Sigmoid colon (tissue), 4 donors: ENCODE measurements at regions not wholly inside any gene's neighbourhood (a gene's known extent, or its start where the extent isn't known, plus 50 kb on each side); places are given as distances from the start of the nearest gene placed in this dataset.

ENCODE experiments used
- EP300 ChIP-seq, 4 donors: sonication (generic); formaldehyde crosslinking; IDR thresholded peaks; one replicate each; pipeline ENCODE4 v1.6.1; 2017; ENCODE audit warnings: antibody characterized with exemption in 4 of 4
- POLR2A ChIP-seq, 2 donors: fragments of 450-650 bp; IDR thresholded peaks; one replicate each; pipeline ENCODE4 v1.6.1; 2016; ENCODE audit warnings: antibody characterized with exemption in 2 of 2, mild to moderate bottlenecking in 2 of 2, moderate library complexity in 2 of 2
- POLR2AphosphoS5 ChIP-seq, 4 donors: sonication (generic); formaldehyde crosslinking; IDR thresholded peaks; one replicate each; pipeline ENCODE4 v1.6.1; 2017; ENCODE audit warnings: antibody characterized with exemption in 4 of 4
- TF ChIP-seq, protein P1 (sequence below), 4 experiments: fragments of 450-650 bp in 3 of 4; fragments of 200-600 bp in 1 of 4; IDR thresholded peaks; one replicate each; pipeline ENCODE4 v1.5.1; 2016 to 2019; ENCODE audit warnings: antibody characterized with exemption in 4 of 4, mild to moderate bottlenecking in 3 of 4, moderate library complexity in 2 of 4

DNA sequence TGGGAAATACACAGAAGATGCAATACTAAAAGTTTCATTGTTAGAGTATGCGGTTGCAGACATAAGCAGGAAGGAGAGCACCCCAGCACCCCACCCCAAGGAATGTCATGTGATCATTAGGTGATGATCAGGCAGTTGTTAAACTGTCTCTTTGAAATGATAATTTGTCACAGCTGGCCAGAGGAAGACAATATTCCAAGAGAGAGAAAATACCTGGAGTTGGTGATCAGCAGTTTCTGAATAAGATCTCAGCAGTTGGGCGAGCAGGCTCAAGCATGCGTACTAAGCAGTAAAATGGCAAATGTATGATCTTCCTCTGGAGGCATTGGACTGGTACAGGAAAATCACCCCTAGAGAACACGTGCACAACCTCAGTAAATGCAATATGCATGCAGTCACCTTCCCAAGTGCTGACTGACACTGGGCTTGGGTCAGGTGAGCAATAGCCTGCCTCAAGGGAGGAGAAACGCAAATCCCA lies 250.1 kb upstream of the MBL2 start:
- TF ChIP-seq, protein P1, sequence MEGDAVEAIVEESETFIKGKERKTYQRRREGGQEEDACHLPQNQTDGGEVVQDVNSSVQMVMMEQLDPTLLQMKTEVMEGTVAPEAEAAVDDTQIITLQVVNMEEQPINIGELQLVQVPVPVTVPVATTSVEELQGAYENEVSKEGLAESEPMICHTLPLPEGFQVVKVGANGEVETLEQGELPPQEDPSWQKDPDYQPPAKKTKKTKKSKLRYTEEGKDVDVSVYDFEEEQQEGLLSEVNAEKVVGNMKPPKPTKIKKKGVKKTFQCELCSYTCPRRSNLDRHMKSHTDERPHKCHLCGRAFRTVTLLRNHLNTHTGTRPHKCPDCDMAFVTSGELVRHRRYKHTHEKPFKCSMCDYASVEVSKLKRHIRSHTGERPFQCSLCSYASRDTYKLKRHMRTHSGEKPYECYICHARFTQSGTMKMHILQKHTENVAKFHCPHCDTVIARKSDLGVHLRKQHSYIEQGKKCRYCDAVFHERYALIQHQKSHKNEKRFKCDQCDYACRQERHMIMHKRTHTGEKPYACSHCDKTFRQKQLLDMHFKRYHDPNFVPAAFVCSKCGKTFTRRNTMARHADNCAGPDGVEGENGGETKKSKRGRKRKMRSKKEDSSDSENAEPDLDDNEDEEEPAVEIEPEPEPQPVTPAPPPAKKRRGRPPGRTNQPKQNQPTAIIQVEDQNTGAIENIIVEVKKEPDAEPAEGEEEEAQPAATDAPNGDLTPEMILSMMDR (IDR thresholded peaks at IDR 0.05), result no peak
- TF ChIP-seq POLR2AphosphoS5 (IDR thresholded peaks at IDR 0.05), result no peak
- no peak for TF ChIP-seq POLR2A (IDR thresholded peaks at IDR 0.05)
- TF ChIP-seq EP300 (IDR thresholded peaks at IDR 0.05), result no peak
